Heart right ventricle (tissue), 16 donors: ENCODE measurements at regions not wholly inside any gene's neighbourhood (a gene's known extent, or its start where the extent isn't known, plus 50 kb on each side); places are given as distances from the start of the nearest gene placed in this dataset.

Experiments
- ATAC-seq, 8 donors: fragments of 200-7000 bp; cut with Tn5 transposase; one replicate each; pipeline ENCODE4 v1.9.1; 2020; ENCODE audit warnings: mild to moderate bottlenecking in 8 of 8, moderate library complexity in 8 of 8, moderate number of reproducible peaks in 1 of 8
- DNase-seq, 2 donors: peaks; one replicate each; pipeline ENCODE4 v3.0.0-alpha.2; 2020
- H3K27ac ChIP-seq, 10 donors: fragments of 200-600 bp; sonication (generic) in 2 of 10; one replicate each; pipeline versions ENCODE4 v1.5.0 to v1.8.0; 2020 to 2022; ENCODE audit warnings: mild to moderate bottlenecking in 3 of 10
- H3K27me3 ChIP-seq, 7 donors: fragments of 200-600 bp; one replicate each; pipeline ENCODE4 v1.8.0; 2021 to 2022; ENCODE audit warnings: mild to moderate bottlenecking in 2 of 7
- H3K36me3 ChIP-seq, 9 donors: fragments of 200-600 bp; sonication (generic) in 1 of 9; one replicate each; pipeline versions ENCODE4 v1.5.0 to v1.8.0; 2020 to 2022; ENCODE audit warnings: mild to moderate bottlenecking in 2 of 9
- H3K4me1 ChIP-seq, 9 donors: fragments of 200-600 bp; sonication (generic) in 1 of 9; one replicate each; pipeline versions ENCODE4 v1.5.0 to v1.8.0; 2020 to 2022; ENCODE audit warnings: mild to moderate bottlenecking in 4 of 9
- H3K4me3 ChIP-seq, 10 donors: fragments of 200-600 bp; sonication (generic) in 2 of 10; one replicate each; pipeline versions ENCODE4 v1.5.0 to v1.8.0; 2020 to 2022; ENCODE audit warnings: mild to moderate bottlenecking in 7 of 10, moderate library complexity in 2 of 10
- H3K9me3 ChIP-seq, 11 donors: fragments of 200-600 bp in 10 of 11; sonication (generic) in 2 of 11; one replicate each; pipeline versions ENCODE4 v1.5.0 to v1.8.0; 2013 to 2022; ENCODE audit warnings: mild to moderate bottlenecking in 2 of 11, control low read depth in 1 of 11, moderate library complexity in 1 of 11
- WGBS, 2 donors: extraction: QIAGEN DNeasy Blood & Tissue Kit; methylation state at CpG; one replicate each; pipeline ENCODE4 v1.1.7; 2013; ENCODE audit warnings: inconsistent platforms in 1 of 2; 5-methylcytosine and 5-hydroxymethylcytosine counted together
- intact Hi-C, 10 donors: fragments of 100-400 bp; cut with DNase I; formaldehyde crosslinking; loops; one replicate each; pipeline versions ENCODE4 v1.11.1 to v1.14.2; 2022
- TF ChIP-seq, protein P1 (sequence below), 9 donors: fragments of 200-600 bp; sonication (generic) in 2 of 9; IDR thresholded peaks; one replicate each; pipeline versions ENCODE4 v1.5.0 to v1.8.0; 2021 to 2022; ENCODE audit warnings: antibody characterized with exemption in 9 of 9, mild to moderate bottlenecking in 5 of 9, moderate library complexity in 1 of 9
- donor health status: Arrhythmogenic right ventricular cardiomyopathy.
- donor health status: ischemic (EF 13 %, LVEDD 7.1; RV severe dilation, severe dysfunction).
- donor health status: healthy with polysubstance abuse.
- donor health status: DM: no; HTN: yes; CAD: no.
- donor health status: DM: no; HTN: no; CAD: no.
- donor health status: ischemic (EF 25% LVEDD 6.9; RV normal size, moderate dysfunction).
- donor health status: ischemic (EF 25% LVEDD 5.7; RV mildly dilated, moderate dysfunction).
- donor health status: healthy.
- donor health status: DM: yes; HTN: yes; CAD: no.
- donor health status: Ischemic cardiomyopathy.
- donor health status: ischemic (EF 35%, LVEDD 5.7; RV mildly dilated, moderate dysfunction).
- donor health status: nonischemic (EF 11% LVEDD 7.7; RV severe dilation, severe dysfunction).
- donor health status: DM: yes; HTN: yes; CAD: no.
- donor health status: PGD.
- donor health status: ischemic (EF 29% LVEDD 5.4; RV normal size, mild dysfunction).
- donor health status: nonischemic (EF 23%, LVEDD 6.1; RV moderate dilation, normal function).

DNA sequence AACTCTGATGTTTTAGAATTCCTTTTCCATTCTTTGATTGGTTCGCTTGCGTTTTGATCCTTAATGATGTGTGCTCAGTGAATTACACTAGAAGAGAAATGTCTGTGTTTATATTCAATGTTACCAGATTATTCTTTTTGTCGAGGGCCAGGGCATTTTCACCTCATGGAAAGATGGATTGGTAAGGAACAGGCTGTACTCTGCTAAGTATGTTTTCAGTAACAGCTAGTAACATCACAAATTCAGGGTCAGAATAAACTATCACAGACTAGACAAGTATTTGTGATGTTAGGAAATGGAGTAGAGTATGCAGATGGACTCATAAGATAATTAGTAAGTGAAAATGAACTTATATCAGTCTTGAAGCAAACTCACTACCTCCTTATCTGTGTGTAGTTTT lies 235.6 kb downstream of the SOX4 start:
- 84 to 95% methylated on average over 3 of the region's 3 CpGs for WGBS, 2 donors
- ATAC-seq = no peak

DNA sequence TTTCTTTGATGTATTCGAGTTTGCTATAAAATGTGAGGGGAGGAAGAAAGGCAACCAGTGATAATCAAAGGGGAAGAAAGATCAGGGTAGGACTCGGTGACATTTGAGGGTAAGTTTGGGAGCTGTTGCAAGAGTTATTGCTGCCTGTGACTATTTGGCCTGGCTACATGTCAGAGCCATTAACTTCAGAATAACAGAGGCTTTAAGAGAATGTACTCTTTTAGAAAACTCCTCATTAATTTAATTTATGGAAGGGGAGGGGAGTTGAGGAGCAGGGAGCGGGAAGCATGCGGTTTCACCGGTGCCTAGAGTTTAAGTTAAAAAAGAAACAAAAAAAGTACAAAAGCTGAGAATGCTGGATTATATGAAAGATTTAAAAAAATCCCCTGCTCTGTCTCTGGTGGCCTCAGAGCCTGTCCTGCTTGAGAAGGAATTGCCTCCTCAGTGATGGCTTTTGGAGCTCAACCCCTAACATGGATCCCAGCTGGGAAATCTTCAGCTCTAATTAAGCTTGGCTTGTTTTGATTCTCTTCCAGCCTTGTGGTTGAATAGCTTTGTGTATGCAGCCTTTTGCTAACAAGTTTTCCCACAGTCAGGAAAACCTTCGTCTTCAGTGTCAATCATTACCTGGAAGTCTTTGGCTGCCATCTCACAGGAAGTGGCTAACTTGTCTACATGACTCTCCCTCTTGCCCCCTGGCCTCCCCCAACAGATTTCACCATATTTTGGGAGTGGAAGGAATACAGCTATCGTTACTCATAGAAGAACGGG lies 238.2 kb downstream of the SOX4 start:
- DNase-seq (no peak), ATAC-seq (no peak)
- Histone ChIP-seq H3K9me3 (no peaks in the 10 kb centered on the region), H3K4me3 (no peak overlapping the region), H3K36me3 (no peaks in the 10 kb centered on the region), H3K27ac (peak overlapping the region in 1 of 10 donors; percentile 23), H3K4me1 (peaks cover 0 to 9% (median 0%) of the 10 kb centered on the region in 9 donors), H3K27me3 (no peaks in the 10 kb centered on the region)
- intact Hi-C loops = no loop called here
- 76 to 81% methylated on average over 8 of the region's 8 CpGs for WGBS, 2 donors
- TF ChIP-seq, protein P1, sequence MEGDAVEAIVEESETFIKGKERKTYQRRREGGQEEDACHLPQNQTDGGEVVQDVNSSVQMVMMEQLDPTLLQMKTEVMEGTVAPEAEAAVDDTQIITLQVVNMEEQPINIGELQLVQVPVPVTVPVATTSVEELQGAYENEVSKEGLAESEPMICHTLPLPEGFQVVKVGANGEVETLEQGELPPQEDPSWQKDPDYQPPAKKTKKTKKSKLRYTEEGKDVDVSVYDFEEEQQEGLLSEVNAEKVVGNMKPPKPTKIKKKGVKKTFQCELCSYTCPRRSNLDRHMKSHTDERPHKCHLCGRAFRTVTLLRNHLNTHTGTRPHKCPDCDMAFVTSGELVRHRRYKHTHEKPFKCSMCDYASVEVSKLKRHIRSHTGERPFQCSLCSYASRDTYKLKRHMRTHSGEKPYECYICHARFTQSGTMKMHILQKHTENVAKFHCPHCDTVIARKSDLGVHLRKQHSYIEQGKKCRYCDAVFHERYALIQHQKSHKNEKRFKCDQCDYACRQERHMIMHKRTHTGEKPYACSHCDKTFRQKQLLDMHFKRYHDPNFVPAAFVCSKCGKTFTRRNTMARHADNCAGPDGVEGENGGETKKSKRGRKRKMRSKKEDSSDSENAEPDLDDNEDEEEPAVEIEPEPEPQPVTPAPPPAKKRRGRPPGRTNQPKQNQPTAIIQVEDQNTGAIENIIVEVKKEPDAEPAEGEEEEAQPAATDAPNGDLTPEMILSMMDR (IDR thresholded peaks at IDR 0.05) = no peak

More for the DNA sequence above, 235.6 kb downstream of the SOX4 start:
- no peaks in the 10 kb centered on the region for H3K27me3 ChIP-seq
- H3K36me3 ChIP-seq = no peaks in the 10 kb centered on the region
- H3K4me1 ChIP-seq = peaks cover 0 to 9% (median 0%) of the 10 kb centered on the region in 9 donors
- DNase-seq = no peak
- TF ChIP-seq, protein P1 (IDR thresholded peaks at IDR 0.05) = no peak
- no peaks in the 10 kb centered on the region for H3K9me3 ChIP-seq
- no peak overlapping the region for H3K27ac ChIP-seq
- intact Hi-C loops = no loop called here
- no peak overlapping the region for H3K4me3 ChIP-seq

DNA sequence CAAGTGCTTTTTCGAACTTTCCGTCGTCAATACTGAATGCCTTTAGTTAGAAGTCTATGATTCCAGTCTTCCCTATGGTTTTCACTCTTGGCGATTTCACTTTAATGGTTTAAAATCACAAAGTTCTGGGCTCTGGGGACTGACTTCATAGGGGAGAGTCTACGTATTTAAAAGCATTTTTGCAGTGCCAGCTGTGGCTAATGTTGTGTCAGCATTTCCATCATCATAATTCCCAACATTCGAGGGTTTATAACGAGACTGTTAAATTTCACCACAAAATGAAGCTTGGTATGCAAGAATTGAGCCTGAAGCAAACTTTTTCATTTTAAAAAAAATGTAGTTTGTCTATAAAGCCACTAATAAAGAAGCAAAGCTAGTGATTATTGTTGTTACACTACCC lies 242.7 kb downstream of the SOX4 start:
- Histone ChIP-seq H3K27me3 (no peaks in the 10 kb centered on the region), H3K4me3 (no peak overlapping the region), H3K9me3 (no peaks in the 10 kb centered on the region), H3K36me3 (no peaks in the 10 kb centered on the region), H3K27ac (no peak overlapping the region), H3K4me1 (peaks cover 0 to 7% (median 0%) of the 10 kb centered on the region in 9 donors)
- ATAC-seq = no peak
- DNase-seq = no peak
- TF ChIP-seq, protein P1 (IDR thresholded peaks at IDR 0.05) = no peak
- intact Hi-C loops = no loop called here
- WGBS, 2 donors = 85 to 86% methylated on average over 7 of the region's 7 CpGs

DNA sequence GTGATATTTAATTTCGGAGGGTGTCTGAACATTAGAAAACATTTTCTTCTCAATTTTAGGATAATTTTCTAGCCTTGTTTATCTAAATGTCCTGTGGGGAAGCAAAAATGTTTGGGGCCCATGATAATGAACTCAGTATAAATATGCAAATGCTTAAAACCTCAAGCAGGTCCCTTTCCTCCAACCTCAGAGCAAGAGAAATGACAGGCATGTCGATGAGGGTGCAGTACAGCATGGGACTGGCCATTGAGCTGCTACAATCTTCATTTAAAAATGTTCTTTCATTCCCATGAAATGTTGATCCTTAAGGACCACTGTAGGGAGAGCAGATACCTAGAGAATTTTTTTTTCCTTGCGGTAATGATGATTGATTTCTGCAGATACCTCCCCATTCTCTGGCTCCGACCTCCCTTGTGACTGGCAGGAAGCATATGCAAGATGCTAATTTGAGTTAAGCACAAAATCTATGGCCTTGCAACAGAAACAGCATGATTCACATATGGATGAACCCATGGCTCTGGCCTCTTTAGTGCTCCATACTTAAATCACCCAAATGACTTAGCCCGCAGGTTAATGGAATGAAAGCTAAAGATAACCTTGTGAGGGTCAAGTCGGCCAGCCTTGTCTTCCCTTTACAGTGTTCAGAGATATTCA lies 243.3 kb downstream of the SOX4 start:
- 77 to 80% methylated on average over 6 of the region's 6 CpGs for whole genome bisulfite sequencing, 2 donors
- no peak overlapping the region for H3K4me3 ChIP-seq
- TF ChIP-seq, protein P1 (IDR thresholded peaks at IDR 0.05) = no peak
- H3K4me1 ChIP-seq = peaks cover 0 to 3% (median 0%) of the 10 kb centered on the region in 9 donors
- no peak for ATAC-seq
- no peak overlapping the region for H3K27ac ChIP-seq
- DNase-seq = no peak
- H3K27me3 ChIP-seq = no peaks in the 10 kb centered on the region
- no peaks in the 10 kb centered on the region for H3K9me3 ChIP-seq
- intact Hi-C loops = no loop called here
- no peaks in the 10 kb centered on the region for H3K36me3 ChIP-seq
